H1 (cell line): ENCODE measurements at regions not wholly inside any gene's neighbourhood (a gene's known extent, or its start where the extent isn't known, plus 50 kb on each side); places are given as distances from the start of the nearest gene placed in this dataset.

Experiments used
- TF ChIP-seq, protein P1 (sequence below): fragments of 300-600 bp; sonication (generic); IDR thresholded peaks from 2 replicates; pipeline ENCODE4 v1.7.1; 2012; ENCODE audit warnings: low read length, moderate library complexity, mild to moderate bottlenecking, inconsistent platforms; ENCODE audit not compliant: insufficient replicate concordance

DNA sequence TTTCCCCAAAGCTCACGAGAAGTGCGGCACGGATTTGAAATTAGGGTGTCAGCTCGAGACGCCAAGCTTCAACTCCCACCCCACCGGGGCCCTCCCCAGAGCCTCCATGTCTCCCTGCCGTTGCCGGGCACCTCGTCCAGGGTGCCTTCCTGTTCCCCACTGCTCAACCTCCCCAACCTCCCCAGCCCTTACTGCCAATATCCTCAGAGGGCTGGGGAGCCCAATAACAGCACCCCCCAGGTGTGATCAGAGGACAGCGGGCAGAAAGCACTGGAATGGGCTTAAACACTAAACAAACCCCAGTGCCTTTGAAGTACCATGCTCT is 1336.4 kb downstream of the TBC1D22A start (continued):
- TF ChIP-seq, protein P1, sequence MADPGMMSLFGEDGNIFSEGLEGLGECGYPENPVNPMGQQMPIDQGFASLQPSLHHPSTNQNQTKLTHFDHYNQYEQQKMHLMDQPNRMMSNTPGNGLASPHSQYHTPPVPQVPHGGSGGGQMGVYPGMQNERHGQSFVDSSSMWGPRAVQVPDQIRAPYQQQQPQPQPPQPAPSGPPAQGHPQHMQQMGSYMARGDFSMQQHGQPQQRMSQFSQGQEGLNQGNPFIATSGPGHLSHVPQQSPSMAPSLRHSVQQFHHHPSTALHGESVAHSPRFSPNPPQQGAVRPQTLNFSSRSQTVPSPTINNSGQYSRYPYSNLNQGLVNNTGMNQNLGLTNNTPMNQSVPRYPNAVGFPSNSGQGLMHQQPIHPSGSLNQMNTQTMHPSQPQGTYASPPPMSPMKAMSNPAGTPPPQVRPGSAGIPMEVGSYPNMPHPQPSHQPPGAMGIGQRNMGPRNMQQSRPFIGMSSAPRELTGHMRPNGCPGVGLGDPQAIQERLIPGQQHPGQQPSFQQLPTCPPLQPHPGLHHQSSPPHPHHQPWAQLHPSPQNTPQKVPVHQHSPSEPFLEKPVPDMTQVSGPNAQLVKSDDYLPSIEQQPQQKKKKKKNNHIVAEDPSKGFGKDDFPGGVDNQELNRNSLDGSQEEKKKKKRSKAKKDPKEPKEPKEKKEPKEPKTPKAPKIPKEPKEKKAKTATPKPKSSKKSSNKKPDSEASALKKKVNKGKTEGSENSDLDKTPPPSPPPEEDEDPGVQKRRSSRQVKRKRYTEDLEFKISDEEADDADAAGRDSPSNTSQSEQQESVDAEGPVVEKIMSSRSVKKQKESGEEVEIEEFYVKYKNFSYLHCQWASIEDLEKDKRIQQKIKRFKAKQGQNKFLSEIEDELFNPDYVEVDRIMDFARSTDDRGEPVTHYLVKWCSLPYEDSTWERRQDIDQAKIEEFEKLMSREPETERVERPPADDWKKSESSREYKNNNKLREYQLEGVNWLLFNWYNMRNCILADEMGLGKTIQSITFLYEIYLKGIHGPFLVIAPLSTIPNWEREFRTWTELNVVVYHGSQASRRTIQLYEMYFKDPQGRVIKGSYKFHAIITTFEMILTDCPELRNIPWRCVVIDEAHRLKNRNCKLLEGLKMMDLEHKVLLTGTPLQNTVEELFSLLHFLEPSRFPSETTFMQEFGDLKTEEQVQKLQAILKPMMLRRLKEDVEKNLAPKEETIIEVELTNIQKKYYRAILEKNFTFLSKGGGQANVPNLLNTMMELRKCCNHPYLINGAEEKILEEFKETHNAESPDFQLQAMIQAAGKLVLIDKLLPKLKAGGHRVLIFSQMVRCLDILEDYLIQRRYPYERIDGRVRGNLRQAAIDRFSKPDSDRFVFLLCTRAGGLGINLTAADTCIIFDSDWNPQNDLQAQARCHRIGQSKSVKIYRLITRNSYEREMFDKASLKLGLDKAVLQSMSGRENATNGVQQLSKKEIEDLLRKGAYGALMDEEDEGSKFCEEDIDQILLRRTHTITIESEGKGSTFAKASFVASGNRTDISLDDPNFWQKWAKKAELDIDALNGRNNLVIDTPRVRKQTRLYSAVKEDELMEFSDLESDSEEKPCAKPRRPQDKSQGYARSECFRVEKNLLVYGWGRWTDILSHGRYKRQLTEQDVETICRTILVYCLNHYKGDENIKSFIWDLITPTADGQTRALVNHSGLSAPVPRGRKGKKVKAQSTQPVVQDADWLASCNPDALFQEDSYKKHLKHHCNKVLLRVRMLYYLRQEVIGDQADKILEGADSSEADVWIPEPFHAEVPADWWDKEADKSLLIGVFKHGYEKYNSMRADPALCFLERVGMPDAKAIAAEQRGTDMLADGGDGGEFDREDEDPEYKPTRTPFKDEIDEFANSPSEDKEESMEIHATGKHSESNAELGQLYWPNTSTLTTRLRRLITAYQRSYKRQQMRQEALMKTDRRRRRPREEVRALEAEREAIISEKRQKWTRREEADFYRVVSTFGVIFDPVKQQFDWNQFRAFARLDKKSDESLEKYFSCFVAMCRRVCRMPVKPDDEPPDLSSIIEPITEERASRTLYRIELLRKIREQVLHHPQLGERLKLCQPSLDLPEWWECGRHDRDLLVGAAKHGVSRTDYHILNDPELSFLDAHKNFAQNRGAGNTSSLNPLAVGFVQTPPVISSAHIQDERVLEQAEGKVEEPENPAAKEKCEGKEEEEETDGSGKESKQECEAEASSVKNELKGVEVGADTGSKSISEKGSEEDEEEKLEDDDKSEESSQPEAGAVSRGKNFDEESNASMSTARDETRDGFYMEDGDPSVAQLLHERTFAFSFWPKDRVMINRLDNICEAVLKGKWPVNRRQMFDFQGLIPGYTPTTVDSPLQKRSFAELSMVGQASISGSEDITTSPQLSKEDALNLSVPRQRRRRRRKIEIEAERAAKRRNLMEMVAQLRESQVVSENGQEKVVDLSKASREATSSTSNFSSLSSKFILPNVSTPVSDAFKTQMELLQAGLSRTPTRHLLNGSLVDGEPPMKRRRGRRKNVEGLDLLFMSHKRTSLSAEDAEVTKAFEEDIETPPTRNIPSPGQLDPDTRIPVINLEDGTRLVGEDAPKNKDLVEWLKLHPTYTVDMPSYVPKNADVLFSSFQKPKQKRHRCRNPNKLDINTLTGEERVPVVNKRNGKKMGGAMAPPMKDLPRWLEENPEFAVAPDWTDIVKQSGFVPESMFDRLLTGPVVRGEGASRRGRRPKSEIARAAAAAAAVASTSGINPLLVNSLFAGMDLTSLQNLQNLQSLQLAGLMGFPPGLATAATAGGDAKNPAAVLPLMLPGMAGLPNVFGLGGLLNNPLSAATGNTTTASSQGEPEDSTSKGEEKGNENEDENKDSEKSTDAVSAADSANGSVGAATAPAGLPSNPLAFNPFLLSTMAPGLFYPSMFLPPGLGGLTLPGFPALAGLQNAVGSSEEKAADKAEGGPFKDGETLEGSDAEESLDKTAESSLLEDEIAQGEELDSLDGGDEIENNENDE: no peak
